ENCODE measurements at regions not wholly inside any gene's neighbourhood (a gene's known extent, or its start where the extent isn't known, plus 50 kb on each side); places are given as distances from the start of the nearest gene placed in this dataset.

- no peak for DNase-seq (ENCODE audit: low read depth in 2 of 3, low spot score in 2 of 3)
These were observed 256.4 kb upstream of the TGFBR2 start for GRCh38 chr3:30350011-30350410.

GRCh38 chr3:30350901-30351300 is 255.5 kb upstream of the TGFBR2 start:
- no peak for DNase-seq (ENCODE audit: low read depth in 2 of 3, low spot score in 2 of 3)

GRCh38 chr3:30352410-30353318 is 253.7 kb upstream of the TGFBR2 start:
- no peak for DNase-seq (ENCODE audit: low read depth in 2 of 3, low spot score in 2 of 3)

GRCh38 chr3:30353711-30354467 is 252.5 kb upstream of the TGFBR2 start:
- peak; percentile 20 to 64 (median 49) for DNase-seq (ENCODE audit: low read depth in 2 of 3, low spot score in 2 of 3)

GRCh38 chr3:30354513-30354912 is 251.9 kb upstream of the TGFBR2 start:
- no peak for DNase-seq (ENCODE audit: low read depth in 2 of 3, low spot score in 2 of 3)

- DNase-seq (ENCODE audit: low read depth in 2 of 3, low spot score in 2 of 3), result no peak
These were observed 251.4 kb upstream of the TGFBR2 start for GRCh38 chr3:30354972-30355371.

GRCh38 chr3:30355622-30356021 is 250.8 kb upstream of the TGFBR2 start:
- no peak for DNase-seq (ENCODE audit: low read depth in 2 of 3, low spot score in 2 of 3)

GRCh38 chr3:30356866-30357753 is 249.3 kb upstream of the TGFBR2 start:
- no peak for DNase-seq (ENCODE audit: low read depth in 2 of 3, low spot score in 2 of 3)

GRCh38 chr3:30357897-30358296 is 248.5 kb upstream of the TGFBR2 start:
- DNase-seq (ENCODE audit: low read depth in 2 of 3, low spot score in 2 of 3), result no peak

- DNase-seq (ENCODE audit: low read depth in 2 of 3, low spot score in 2 of 3), result no peak
These were observed 247.5 kb upstream of the TGFBR2 start for GRCh38 chr3:30358871-30359270.

- DNase-seq (ENCODE audit: low read depth in 2 of 3, low spot score in 2 of 3), result no peak
These were observed 237.4 kb upstream of the TGFBR2 start for GRCh38 chr3:30368978-30369377.

GRCh38 chr3:30370681-30371271 is 235.6 kb upstream of the TGFBR2 start:
- no peak for DNase-seq (ENCODE audit: low read depth in 2 of 3, low spot score in 2 of 3)

GRCh38 chr3:30372837-30373236 is 233.6 kb upstream of the TGFBR2 start:
- DNase-seq (ENCODE audit: low read depth in 2 of 3, low spot score in 2 of 3), result no peak

GRCh38 chr3:30384546-30385072 is 221.8 kb upstream of the TGFBR2 start:
- no peak for DNase-seq (ENCODE audit: low read depth in 2 of 3, low spot score in 2 of 3)

GRCh38 chr3:30393079-30393478 is 213.3 kb upstream of the TGFBR2 start:
- no peak for DNase-seq (ENCODE audit: low read depth in 2 of 3, low spot score in 2 of 3)

- no peak for DNase-seq (ENCODE audit: low read depth in 2 of 3, low spot score in 2 of 3)
These were observed 209.4 kb upstream of the TGFBR2 start for GRCh38 chr3:30397030-30397429.

GRCh38 chr3:30399394-30400181 is 206.8 kb upstream of the TGFBR2 start:
- no peak for DNase-seq (ENCODE audit: low read depth in 2 of 3, low spot score in 2 of 3)

- DNase-seq (ENCODE audit: low read depth in 2 of 3, low spot score in 2 of 3), result no peak
These were observed 205.5 kb upstream of the TGFBR2 start for GRCh38 chr3:30400926-30401325.

GRCh38 chr3:30401971-30402370 is 204.4 kb upstream of the TGFBR2 start:
- no peak for DNase-seq (ENCODE audit: low read depth in 2 of 3, low spot score in 2 of 3)

All from hematopoietic multipotent progenitor cell (in vitro differentiated cells).